HepG2 (cell line): ENCODE measurements at regions not wholly inside any gene's neighbourhood (a gene's known extent, or its start where the extent isn't known, plus 50 kb on each side); places are given as distances from the start of the nearest gene placed in this dataset.

Experiments used
- CERS6 ChIP-seq: sonication (generic); formaldehyde crosslinking; IDR thresholded peaks from 2 replicates; pipeline ENCODE4 v1.5.0; 2020; ENCODE audit warnings: missing genetic modification reagents
- DPF2 ChIP-seq: sonication (generic); formaldehyde crosslinking; IDR thresholded peaks from 2 replicates; pipeline ENCODE4 v1.4.0; 2020; ENCODE audit warnings: mild to moderate bottlenecking, low read depth, missing genetic modification reagents, borderline replicate concordance
- EZH2 ChIP-seq: conservative IDR thresholded peaks from 2 replicates; pipeline ENCODE4 v1.6.1; 2012; ENCODE audit warnings: mild to moderate bottlenecking, low read depth, low read length, moderate library complexity
- GATAD2A ChIP-seq: IDR thresholded peaks from 2 replicates; pipeline ENCODE4 v1.6.1; 2016
- HDAC6 ChIP-seq: fragments of 200-600 bp; sonication (generic); IDR thresholded peaks from 2 replicates; pipeline ENCODE4 v1.7.0; 2017; ENCODE audit warnings: mild to moderate bottlenecking, antibody characterized with exemption, low read length, low read depth
- HMGXB3 ChIP-seq: sonication (generic); formaldehyde crosslinking; IDR thresholded peaks from 2 replicates; pipeline ENCODE4 v1.4.0; 2020; ENCODE audit warnings: missing genetic modification reagents, borderline replicate concordance
- IRF2 ChIP-seq: IDR thresholded peaks from 2 replicates; pipeline ENCODE4 v1.6.1; 2018; ENCODE audit warnings: missing genetic modification reagents, missing compliant biosample characterization
- KDM6A ChIP-seq: IDR thresholded peaks from 2 replicates; pipeline ENCODE4 v1.6.1; 2016; ENCODE audit warnings: low read depth
- PHB2 ChIP-seq: fragments of 450-650 bp; IDR thresholded peaks from 2 replicates; pipeline ENCODE4 v1.6.1; 2018; ENCODE audit not compliant: partially characterized antibody
- SOX6 ChIP-seq, 2 experiments: fragments of 450-650 bp in 1 of 2; sonication (generic) in 1 of 2; formaldehyde crosslinking in 1 of 2; IDR thresholded peaks; 2 replicates each; pipeline versions ENCODE4 v1.4.0 to v1.6.1; 2017 to 2020; ENCODE audit warnings: antibody characterized with exemption in 1 of 2, mild to moderate bottlenecking in 1 of 2, missing genetic modification reagents in 1 of 2
- TFE3 ChIP-seq: IDR thresholded peaks from 2 replicates; pipeline ENCODE4 v1.6.1; 2016
- THAP9 ChIP-seq: sonication (generic); formaldehyde crosslinking; IDR thresholded peaks from 2 replicates; pipeline ENCODE4; 2020; ENCODE audit warnings: missing genetic modification reagents, mild to moderate bottlenecking, borderline replicate concordance
- THYN1 ChIP-seq: sonication (generic); formaldehyde crosslinking; IDR thresholded peaks from 2 replicates; pipeline ENCODE4 v1.8.1; 2023; ENCODE audit warnings: low read depth, mild to moderate bottlenecking, moderate library complexity, missing genetic modification reagents, borderline replicate concordance
- ZBTB3 ChIP-seq: sonication (generic); formaldehyde crosslinking; IDR thresholded peaks from 2 replicates; pipeline ENCODE4 v1.4.0; 2020; ENCODE audit warnings: low read depth, mild to moderate bottlenecking, moderate library complexity, missing genetic modification reagents, borderline replicate concordance
- ZFP41 ChIP-seq: sonication (generic); formaldehyde crosslinking; IDR thresholded peaks from 2 replicates; pipeline ENCODE4 v1.4.0; 2020; ENCODE audit warnings: mild to moderate bottlenecking, missing genetic modification reagents, borderline replicate concordance
- ZMYM2 ChIP-seq: sonication (generic); formaldehyde crosslinking; IDR thresholded peaks from 2 replicates; pipeline ENCODE4 v1.8.0; 2022; ENCODE audit warnings: mild to moderate bottlenecking, missing genetic modification reagents
- ZNF24 ChIP-seq: fragments of 450-650 bp; IDR thresholded peaks from 2 replicates; pipeline ENCODE4 v1.6.1; 2017; ENCODE audit warnings: antibody characterized with exemption, mild to moderate bottlenecking
- TF ChIP-seq, protein P1 (sequence below): sonication (generic); formaldehyde crosslinking; IDR thresholded peaks from 2 replicates; pipeline ENCODE4 v1.5.0; 2020; ENCODE audit warnings: missing genetic modification reagents, mild to moderate bottlenecking, borderline replicate concordance

DNA sequence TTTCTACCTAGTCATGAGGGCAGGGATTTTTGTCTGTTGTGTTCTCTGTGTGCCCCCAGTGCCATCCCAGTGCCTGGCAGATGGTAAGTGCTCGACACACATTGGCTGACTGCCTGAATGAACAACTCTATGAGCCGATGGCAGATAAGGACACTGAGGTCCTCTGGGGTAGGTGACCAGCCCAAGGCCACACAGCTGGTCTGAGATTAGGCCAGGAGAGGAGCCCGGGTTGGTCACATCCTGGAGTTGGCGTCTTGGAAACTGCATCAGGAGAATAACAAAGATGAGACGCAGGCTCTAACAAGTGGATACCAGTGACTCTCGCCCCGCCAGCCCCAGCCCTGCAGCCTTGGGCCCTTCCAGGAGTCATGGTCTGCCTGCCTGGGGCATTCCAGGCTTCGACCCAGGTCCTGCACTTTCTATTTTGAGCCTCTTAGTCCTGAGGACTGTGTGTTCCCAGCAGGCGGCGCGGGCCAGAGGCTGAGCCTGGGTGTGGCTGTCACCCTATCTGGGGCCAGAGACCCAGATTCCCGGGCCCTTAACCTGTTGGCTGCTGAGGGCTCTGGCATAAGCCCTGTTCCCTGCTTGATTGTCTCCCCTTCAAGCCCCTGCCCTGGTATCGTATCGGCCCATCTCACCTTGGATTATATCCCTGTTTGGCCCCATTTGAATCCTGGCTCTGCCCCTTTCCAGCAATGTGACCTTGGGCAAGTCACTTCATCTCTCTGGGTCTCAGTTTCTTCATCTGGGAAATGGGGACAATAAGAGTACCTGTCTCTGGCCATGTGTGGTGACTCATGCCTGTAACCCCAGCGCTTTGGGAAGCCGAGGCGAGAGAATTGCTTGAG lies 88.3 kb downstream of the CEBPB start (continued):
- TF ChIP-seq ZMYM2 (CRISPR knock-in tag) = peak; percentile 3; the same call in 1 of the 2 replicates
- no peak for TF ChIP-seq CERS6 (CRISPR knock-in tag)
- peak; percentile 56; the same call in 1 of the 2 replicates for TF ChIP-seq GATAD2A (CRISPR knock-in tag)
- TF ChIP-seq ZBTB3 = no peak
- TF ChIP-seq ZNF24 = peak; percentile 67; the same call in 1 of the 2 replicates
- TF ChIP-seq DPF2 (CRISPR knock-in tag) = no peak; the same call in none of the 2 replicates
- no peak for TF ChIP-seq THYN1
- no peak for TF ChIP-seq KDM6A (CRISPR knock-in tag)
- TF ChIP-seq SOX6 (IDR thresholded peaks at IDR 0.05) = no peak
- peak; percentile 69; the same call in 1 of the 2 replicates for TF ChIP-seq SOX6 (CRISPR knock-in tag; IDR thresholded peaks at IDR 0.05)
- no peak for TF ChIP-seq PHB2
- TF ChIP-seq TFE3 = peak; percentile 40; the same call in 1 of the 2 replicates
- TF ChIP-seq THAP9 (CRISPR knock-in tag) = peak; percentile 23; the same call in 1 of the 2 replicates
- TF ChIP-seq ZFP41 (CRISPR knock-in tag) = no peak
- TF ChIP-seq IRF2 = peak; percentile 86
- 0 out of 2 replicates have a peak, but pooled peaks have one; percentile 75 for TF ChIP-seq HDAC6
- TF ChIP-seq HMGXB3 (CRISPR knock-in tag) = 0 out of 2 replicates have a peak, but pooled peaks have one; percentile 13
- TF ChIP-seq EZH2 = no peak
- TF ChIP-seq, protein P1, sequence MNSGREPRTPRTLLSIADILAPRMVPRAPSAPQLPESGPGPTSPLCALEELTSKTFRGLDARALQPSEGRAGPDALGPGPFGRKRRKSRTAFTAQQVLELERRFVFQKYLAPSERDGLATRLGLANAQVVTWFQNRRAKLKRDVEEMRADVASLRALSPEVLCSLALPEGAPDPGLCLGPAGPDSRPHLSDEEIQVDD (CRISPR knock-in tag) = 0 out of 2 replicates have a peak, but pooled peaks have one; percentile 41
